ENCODE measurements at regions not wholly inside any gene's neighbourhood (a gene's known extent, or its start where the extent isn't known, plus 50 kb on each side); places are given as distances from the start of the nearest gene placed in this dataset.
"Not testable (repeated sequence)": the region's sequence is repeated elsewhere in the genome, so short reads cannot be mapped to it uniquely, and the experiment has no call there.

- no peak for DNase-seq
Observed at GRCh38 chr2:22027345-22028005, 903.7 kb downstream of the TDRD15 start.

DNA sequence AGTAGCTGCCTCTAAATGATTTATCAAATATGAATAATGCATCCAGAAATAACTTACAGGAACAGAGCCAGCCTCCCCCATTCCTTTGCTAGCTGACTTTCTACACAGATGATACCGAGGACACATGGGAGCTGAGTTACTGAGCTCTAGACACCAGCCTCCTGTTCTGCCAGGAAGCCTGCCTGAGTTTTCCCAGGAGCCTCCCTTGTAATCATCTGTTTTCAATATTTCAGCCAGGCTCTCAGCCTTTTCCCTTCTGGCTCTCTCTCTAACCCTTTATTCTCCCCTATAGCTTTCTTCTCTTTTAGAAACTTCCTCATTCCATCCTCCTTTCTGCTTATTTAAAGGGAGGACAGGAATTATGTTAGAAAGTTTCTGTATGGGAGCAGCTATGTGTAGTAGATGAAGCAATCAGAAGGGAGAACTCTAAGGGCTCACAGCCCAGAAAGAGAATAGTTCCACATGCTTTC is 911.6 kb downstream of the TDRD15 start:
- no peak for DNase-seq

DNA sequence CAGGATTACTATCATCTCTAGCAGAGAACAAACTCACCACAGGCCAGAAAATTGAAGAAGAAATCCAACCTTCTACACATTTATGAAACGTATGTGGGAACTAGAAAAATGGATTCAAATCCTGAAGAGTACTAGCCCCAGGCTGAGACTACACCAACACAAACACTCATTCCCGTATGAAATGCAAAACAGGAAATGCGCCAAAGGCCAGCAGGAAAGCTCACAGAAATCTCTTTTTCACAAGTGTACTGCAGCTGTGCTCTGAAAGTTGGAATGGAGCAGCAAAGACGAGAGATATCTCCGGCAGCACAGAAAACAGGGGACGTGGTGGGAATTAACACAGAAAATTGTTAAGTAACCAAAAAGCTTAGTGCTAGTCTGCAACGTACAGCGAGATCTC is 913.5 kb downstream of the TDRD15 start:
- no peak for DNase-seq

DNA sequence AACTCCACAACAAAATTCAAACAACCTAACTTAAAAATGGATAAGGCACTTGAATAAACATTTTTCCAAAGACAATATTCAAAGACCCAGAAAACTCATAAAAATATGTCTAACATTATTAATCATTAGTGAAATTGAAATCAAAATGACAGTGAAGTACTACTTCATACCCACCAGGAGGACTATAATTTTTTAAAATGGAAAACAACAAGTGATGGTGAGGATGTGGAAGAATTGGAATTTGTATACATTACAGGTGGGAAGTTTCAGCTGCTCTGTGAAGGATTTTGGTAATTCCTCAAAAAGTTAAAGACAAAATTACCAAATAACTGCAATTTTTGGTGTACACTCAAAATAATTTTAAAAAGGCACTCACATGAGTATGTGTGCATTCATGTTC is 920.0 kb downstream of the TDRD15 start:
- DNase-seq = no peak

DNA sequence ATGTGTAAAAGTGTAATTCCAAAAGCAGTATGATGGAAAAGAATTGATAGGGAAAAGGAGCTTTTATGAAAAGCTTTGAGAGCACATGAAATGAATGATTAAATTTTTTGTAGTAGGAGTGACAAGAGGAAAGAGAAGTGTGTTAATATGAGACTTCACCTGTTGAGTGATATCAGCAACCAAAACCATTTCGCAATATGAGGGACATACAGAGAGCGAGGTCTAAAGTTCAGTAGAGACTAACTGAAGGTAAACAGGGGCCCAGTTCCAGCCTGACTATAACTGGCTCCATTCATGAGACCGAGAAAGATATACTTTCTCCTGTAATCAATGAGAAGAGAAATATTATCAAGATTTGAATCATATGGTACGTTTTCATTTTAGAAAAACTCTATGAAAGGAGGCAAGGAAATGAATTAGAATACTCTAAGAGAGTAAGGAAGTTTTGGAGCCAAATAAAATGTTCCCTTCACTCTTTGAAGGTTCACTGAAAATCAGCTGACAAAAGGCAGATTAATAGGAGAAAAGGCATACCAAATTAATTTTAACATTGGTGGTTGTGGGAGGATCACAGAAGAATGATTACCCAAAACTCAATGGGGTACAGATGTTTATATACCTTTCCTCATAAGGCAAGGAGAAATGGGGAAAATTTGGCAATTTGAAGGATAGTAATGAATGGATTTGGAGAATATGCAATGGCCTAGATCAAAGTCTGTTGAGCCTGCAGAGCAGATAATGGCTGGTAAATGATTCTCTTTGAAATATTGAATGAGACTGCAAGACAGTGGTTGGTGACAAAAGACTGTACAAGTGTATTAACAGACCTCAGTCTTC is 932.2 kb downstream of the TDRD15 start:
- no peak for DNase-seq

DNA sequence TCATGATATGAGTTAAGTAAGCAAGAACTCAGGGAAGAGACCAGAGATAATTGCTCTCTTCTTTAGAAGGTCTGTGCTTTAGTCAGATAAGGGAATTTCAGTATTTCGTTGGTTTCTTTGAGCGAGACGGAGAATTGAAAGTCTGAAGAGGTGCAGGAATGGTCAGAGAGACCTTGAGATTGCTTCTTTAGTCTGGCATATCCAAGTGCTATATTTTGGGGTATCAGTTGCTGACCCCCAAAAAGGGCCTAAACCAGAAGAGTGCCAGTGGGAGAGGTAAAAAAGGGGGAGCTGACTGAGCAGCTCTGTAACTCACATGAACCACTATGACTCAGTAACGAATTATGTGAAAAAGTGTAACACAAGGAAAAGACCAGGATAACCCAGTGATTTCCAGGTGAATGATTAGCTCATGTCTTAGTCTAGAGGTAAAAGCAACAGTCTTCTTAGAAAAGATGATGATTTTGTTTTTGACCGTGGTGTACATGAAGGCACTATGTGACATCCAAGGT is 932.9 kb downstream of the TDRD15 start:
- DNase-seq = no peak

- DNase-seq = no peak
Observed at GRCh38 chr2:22062679-22063078, 938.9 kb downstream of the TDRD15 start.

GRCh38 chr2:22076454-22076853 is 952.7 kb downstream of the TDRD15 start:
- DNase-seq = no peak

DNA sequence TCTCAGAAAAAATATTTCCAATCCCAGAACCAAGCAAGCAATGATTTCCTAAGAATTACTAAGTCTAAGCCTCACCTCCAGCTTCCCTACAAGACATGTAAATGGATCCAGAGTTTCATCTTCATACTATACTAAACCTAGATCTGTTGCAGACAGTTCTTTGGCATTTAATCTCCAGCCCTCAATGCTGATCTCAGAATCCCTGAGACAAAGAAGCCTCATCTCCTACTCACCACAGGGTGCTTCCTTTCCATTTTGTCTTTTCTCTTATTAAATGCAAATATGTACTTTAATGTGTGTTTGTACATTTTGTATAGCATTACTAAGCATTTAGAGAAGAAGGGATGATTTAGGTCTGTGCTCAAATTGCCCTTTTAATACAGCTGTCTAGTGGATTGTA is 954.9 kb downstream of the TDRD15 start:
- no peak for DNase-seq

- DNase-seq = no peak
Observed at GRCh38 chr2:22079583-22079982, 955.8 kb downstream of the TDRD15 start.

DNA sequence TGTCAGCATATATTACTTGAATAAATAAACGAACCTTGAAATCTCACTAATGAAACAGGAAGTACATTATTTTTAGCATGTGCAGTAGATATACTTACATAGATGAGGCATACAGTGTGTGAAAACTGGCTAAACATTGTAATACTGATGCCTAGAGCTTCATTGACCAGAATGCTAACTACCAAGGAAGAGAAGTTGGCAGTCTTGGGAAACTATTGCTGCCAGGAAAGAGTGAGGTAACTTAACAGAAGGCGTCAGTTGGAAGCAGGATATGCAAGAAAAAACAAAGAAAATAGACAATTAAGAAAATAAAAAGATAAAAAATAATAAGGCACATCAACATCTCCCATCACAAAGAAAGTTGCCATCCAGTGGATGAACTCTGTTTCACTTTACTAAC is 963.0 kb downstream of the TDRD15 start:
- DNase-seq = no peak

GRCh38 chr2:22103617-22104016 is 979.8 kb downstream of the TDRD15 start:
- not testable (repeated sequence) for DNase-seq

DNA sequence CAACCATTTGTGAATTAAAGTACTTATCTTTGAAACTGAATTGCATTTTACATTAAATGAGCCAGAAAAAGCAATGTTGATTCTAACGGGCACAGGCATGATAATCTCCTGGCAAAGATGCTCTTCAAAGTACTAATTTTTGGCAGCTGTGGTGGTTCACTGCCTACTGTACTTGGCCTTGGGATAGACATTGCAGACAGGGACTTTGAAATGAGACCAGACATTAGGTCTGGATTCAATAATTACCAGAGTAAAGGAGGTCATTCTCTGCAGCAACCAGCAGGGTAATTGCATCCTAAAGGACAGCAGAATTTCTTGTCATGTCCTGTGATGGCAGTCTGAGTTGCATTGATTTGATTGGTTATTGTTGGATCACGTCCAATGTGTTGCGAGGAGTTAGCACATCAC is 986.5 kb downstream of the TDRD15 start:
- DNase-seq = no peak

- no peak for DNase-seq
Observed at GRCh38 chr2:22124003-22124402, 1000.2 kb downstream of the TDRD15 start.

- DNase-seq = no peak
Observed at GRCh38 chr2:22126106-22126505, 1002.3 kb downstream of the TDRD15 start.

DNA sequence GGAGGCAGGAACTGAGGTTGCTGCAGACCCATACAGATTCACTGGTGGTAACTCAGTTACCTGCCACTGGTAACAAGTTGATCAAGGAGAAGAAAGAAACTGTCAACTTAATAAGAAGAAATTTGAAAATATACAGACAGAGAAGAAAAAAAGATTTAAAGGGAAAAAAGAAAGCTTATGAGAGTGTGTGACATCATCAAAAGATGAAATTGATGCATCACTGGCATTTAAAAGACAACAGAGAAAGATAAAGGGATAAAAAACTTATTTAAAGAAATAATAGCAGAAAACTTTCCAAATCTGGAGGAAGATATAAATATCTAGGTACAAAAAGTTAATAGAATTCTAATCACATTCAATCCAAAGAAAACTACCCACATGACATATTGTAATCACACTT is 1003.2 kb downstream of the TDRD15 start:
- no peak for DNase-seq

GRCh38 chr2:22134421-22134820 is 1010.7 kb downstream of the TDRD15 start:
- no peak for DNase-seq

GRCh38 chr2:22136446-22136845 is 1012.7 kb downstream of the TDRD15 start:
- DNase-seq = no peak

GRCh38 chr2:22143840-22144239 is 1020.1 kb downstream of the TDRD15 start:
- no peak for DNase-seq

DNA sequence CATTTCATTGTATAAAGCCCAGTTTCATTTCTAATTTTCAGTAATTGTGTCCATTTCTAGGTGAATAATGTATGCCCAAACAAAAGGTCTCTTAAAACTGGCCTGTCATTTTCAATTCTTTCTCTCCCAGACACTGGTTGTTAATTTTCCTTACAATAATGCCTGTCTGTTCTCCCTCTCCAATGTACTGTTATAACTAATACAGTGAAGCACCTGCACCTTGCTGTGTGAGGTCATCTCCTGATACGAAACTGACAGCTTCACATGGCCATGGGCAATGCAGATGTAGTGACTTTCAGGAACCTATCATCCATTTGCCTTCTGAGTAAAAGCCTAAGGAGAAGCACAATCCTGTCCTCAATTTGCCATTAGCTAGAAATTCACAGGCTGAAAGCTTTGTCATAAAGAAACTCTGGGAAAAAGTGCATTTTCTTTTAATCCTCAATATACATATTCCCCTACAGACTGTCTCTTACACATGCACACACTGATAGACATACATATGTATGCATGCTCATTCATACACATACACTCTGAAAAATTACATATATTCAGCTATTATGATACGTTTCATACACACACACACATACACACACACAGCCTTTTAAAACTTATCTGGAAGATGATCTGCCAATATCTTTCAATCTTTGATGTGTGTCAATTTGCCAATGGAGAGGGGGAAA is 1030.3 kb downstream of the TDRD15 start:
- no peak for DNase-seq

DNA sequence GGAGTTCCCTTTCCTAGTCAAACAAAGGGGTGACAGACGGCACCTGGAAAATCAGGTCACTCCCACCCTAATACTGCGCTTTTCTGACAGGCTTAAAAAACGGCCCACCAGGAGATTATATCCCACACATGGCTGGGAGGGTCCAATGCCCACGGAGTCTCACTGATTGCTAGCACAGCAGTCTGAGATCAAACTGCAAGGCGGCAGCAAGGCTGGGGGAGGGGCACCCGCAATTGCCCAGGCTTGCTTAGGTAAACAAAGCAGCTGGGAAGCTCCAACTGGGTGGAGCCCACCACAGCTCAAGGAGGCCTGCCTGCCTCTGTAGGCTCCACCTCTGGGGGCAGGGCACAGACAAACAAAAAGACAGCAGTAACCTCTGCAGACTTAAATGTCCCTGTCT is 1032.9 kb downstream of the TDRD15 start:
- not testable (repeated sequence) for DNase-seq

- DNase-seq = no peak
Observed at GRCh38 chr2:22167256-22167655, 1043.5 kb downstream of the TDRD15 start.

DNA sequence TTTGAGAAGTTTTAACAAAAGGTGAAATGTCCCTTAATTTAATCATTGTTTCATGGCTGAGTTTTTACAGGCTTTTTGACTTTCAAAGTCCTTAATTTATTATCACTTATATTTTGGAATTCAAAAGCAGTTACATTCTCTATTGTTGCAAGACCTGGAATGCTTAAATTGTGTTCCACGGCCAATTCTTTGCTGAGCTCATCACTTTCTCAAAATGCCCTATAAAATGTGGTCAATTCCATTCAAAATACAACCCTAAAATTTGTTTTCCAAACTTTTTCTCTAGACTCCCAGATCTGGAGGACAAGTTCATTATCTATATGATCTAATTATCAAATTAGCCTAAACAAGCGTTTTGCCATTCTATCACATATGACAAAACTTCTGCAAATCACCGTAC is 1051.2 kb downstream of the TDRD15 start:
- DNase-seq = no peak

GRCh38 chr2:22185251-22185650 is 1061.5 kb downstream of the TDRD15 start:
- DNase-seq = no peak

All from activated CD4-positive, alpha-beta T cell treated with anti-CD3 and anti-CD28 coated beads for 48 hours (primary cell).